Type B pancreatic cell (in vitro differentiated cells): ENCODE measurements at regions not wholly inside any gene's neighbourhood (a gene's known extent, or its start where the extent isn't known, plus 50 kb on each side); places are given as distances from the start of the nearest gene placed in this dataset.

Experiments used
- DNase-seq: peaks from one replicate; pipeline ENCODE4 v3.0.0; 2021; ENCODE audit warnings: mixed read lengths; ENCODE audit not compliant: unreplicated experiment; ENCODE audit errors: extremely low spot score
- H3K27ac Mint-ChIP-seq: 2 replicates; pipeline ENCODE4 v1.8.0; 2021; ENCODE audit warnings: mild to moderate bottlenecking, mixed read lengths
- H3K27me3 Mint-ChIP-seq: 2 replicates; pipeline ENCODE4 v1.8.0; 2021; ENCODE audit warnings: mixed read lengths
- H3K36me3 Mint-ChIP-seq: 2 replicates; pipeline ENCODE4 v1.8.0; 2021; ENCODE audit warnings: mixed read lengths
- H3K4me1 Mint-ChIP-seq: one replicate; pipeline ENCODE4 v1.8.0; 2021; ENCODE audit warnings: mixed read lengths; ENCODE audit not compliant: unreplicated experiment
- H3K4me3 Mint-ChIP-seq: 2 replicates; pipeline ENCODE4 v1.8.0; 2021; ENCODE audit warnings: mild to moderate bottlenecking, mixed read lengths
- H3K9me3 Mint-ChIP-seq: 2 replicates; pipeline ENCODE4 v1.8.0; 2021; ENCODE audit warnings: mixed read lengths
- TF ChIP-seq, protein P1 (sequence below): fragments of 200-600 bp; sonication (generic); conservative IDR thresholded peaks from 2 replicates; pipeline ENCODE4 v1.5.0; 2021; ENCODE audit warnings: antibody characterized with exemption, mild to moderate bottlenecking

DNA sequence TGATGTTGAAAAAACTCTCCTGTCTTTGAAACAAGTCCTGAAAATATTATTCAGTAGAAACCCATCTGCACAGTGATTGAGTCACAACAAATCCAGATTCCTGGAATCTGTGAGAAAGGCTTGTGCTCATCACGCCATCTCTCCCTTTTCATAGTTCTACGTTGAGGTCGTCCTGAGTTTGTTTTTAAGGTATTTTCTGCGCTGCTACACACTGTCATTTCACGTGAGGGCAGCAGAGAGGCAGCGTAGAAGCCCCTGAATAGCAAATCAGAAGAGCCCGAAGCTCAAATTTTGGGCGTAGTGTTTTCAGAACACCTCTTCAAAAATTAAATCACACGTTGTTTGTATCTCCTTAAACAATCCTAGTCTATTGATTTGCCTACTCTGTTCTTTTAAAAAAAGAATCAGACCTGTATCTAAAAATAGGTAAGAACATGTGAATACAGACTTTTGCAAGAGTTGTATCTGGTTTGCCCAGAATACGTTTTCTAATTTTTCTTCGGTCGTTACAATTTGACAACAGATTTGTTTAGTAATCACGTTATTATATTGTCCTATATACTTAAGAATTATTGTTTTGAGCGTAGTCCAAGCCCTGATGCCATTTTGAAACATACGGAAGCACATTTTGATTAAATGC, 61.6 kb upstream of the SLC38A11 start:
- Mint-ChIP-seq H3K36me3 (no peaks in the 10 kb centered on the region), H3K4me1 (no peaks in the 10 kb centered on the region), H3K27me3 (no peaks in the 10 kb centered on the region), H3K9me3 (peaks cover 5% of the 10 kb centered on the region), H3K27ac (no peak overlapping the region), H3K4me3 (no peak overlapping the region)
- no peak for DNase-seq
- TF ChIP-seq, protein P1, sequence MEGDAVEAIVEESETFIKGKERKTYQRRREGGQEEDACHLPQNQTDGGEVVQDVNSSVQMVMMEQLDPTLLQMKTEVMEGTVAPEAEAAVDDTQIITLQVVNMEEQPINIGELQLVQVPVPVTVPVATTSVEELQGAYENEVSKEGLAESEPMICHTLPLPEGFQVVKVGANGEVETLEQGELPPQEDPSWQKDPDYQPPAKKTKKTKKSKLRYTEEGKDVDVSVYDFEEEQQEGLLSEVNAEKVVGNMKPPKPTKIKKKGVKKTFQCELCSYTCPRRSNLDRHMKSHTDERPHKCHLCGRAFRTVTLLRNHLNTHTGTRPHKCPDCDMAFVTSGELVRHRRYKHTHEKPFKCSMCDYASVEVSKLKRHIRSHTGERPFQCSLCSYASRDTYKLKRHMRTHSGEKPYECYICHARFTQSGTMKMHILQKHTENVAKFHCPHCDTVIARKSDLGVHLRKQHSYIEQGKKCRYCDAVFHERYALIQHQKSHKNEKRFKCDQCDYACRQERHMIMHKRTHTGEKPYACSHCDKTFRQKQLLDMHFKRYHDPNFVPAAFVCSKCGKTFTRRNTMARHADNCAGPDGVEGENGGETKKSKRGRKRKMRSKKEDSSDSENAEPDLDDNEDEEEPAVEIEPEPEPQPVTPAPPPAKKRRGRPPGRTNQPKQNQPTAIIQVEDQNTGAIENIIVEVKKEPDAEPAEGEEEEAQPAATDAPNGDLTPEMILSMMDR = peak; percentile 85

DNA sequence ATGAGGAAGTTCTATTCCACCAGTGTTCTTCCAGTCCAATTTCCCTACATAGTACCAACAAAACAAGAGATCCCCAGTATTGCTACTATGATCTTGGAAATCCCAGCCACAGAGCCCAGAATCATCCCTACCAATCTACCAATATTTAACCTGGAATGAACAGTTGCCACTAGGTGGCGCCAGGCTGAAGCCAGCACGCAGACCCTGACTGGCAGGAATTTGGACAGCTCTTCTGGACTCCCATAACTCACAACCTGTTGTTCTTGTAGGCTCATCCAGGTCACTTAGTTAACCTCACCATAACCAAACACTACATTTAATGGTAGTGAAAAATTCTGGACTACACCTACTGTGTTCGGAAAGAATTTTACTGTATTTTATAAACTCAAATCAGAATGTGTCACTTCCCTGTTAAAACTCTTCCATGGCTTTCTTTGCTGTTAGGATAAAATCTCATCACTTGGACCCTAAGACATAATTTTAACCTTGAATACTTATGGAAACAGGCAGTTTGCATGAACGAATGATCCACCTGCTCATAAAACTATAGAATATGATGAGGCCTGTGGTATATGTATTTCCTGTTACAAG, 59.8 kb upstream of the SLC38A11 start:
- Mint-ChIP-seq H3K27ac (no peak overlapping the region), H3K36me3 (no peaks in the 10 kb centered on the region), H3K4me3 (no peak overlapping the region), H3K27me3 (no peaks in the 10 kb centered on the region), H3K9me3 (peaks cover under 1% of the 10 kb centered on the region), H3K4me1 (no peaks in the 10 kb centered on the region)
- TF ChIP-seq, protein P1 = peak; percentile 95
- DNase-seq = peak; percentile 76

GRCh38 chr2:165013944-165014619, 58.8 kb upstream of the SLC38A11 start:
- no peak overlapping the region for H3K4me3 Mint-ChIP-seq
- H3K27ac Mint-ChIP-seq = no peak overlapping the region
- TF ChIP-seq, protein P1 = no peak
- H3K36me3 Mint-ChIP-seq = no peaks in the 10 kb centered on the region
- DNase-seq = no peak
- no peaks in the 10 kb centered on the region for H3K9me3 Mint-ChIP-seq
- H3K27me3 Mint-ChIP-seq = no peaks in the 10 kb centered on the region
- H3K4me1 Mint-ChIP-seq = no peaks in the 10 kb centered on the region

- no peak overlapping the region for H3K4me3 Mint-ChIP-seq
- no peaks in the 10 kb centered on the region for H3K4me1 Mint-ChIP-seq
- H3K27ac Mint-ChIP-seq = no peak overlapping the region
- no peaks in the 10 kb centered on the region for H3K36me3 Mint-ChIP-seq
- DNase-seq = no peak
- no peaks in the 10 kb centered on the region for H3K9me3 Mint-ChIP-seq
- TF ChIP-seq, protein P1 = no peak
- no peaks in the 10 kb centered on the region for H3K27me3 Mint-ChIP-seq
Measured at GRCh38 chr2:165011199-165011598, 55.9 kb upstream of the SLC38A11 start.

DNA sequence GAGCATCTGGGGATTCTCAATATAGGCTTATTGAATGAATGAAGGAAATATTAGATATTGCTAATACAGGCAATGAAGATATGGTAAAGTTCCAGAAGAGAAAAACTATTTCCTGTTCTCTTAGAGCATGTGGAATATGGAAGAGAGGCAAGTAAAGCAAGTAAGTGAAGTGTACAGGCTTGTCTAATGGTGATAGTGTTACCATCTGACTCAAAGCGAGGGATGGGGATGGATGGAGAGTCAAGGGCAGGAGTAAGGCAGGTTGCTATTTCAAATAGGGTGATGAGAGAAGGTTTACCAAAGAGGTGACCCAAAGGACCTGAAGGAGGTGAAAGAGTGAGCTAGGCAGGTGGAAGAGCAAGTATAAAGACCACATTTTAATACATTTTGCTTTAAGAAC, 55.2 kb upstream of the SLC38A11 start:
- no peak overlapping the region for H3K4me3 Mint-ChIP-seq
- H3K27me3 Mint-ChIP-seq = no peaks in the 10 kb centered on the region
- DNase-seq = no peak
- H3K9me3 Mint-ChIP-seq = no peaks in the 10 kb centered on the region
- H3K27ac Mint-ChIP-seq = no peak overlapping the region
- TF ChIP-seq, protein P1 = no peak
- H3K4me1 Mint-ChIP-seq = no peaks in the 10 kb centered on the region
- H3K36me3 Mint-ChIP-seq = no peaks in the 10 kb centered on the region
